ENCODE measurements at regions not wholly inside any gene's neighbourhood (a gene's known extent, or its start where the extent isn't known, plus 50 kb on each side); places are given as distances from the start of the nearest gene placed in this dataset.
A peak's percentile ranks its signal among the peaks of the same experiment; 100 is the strongest.

DNA sequence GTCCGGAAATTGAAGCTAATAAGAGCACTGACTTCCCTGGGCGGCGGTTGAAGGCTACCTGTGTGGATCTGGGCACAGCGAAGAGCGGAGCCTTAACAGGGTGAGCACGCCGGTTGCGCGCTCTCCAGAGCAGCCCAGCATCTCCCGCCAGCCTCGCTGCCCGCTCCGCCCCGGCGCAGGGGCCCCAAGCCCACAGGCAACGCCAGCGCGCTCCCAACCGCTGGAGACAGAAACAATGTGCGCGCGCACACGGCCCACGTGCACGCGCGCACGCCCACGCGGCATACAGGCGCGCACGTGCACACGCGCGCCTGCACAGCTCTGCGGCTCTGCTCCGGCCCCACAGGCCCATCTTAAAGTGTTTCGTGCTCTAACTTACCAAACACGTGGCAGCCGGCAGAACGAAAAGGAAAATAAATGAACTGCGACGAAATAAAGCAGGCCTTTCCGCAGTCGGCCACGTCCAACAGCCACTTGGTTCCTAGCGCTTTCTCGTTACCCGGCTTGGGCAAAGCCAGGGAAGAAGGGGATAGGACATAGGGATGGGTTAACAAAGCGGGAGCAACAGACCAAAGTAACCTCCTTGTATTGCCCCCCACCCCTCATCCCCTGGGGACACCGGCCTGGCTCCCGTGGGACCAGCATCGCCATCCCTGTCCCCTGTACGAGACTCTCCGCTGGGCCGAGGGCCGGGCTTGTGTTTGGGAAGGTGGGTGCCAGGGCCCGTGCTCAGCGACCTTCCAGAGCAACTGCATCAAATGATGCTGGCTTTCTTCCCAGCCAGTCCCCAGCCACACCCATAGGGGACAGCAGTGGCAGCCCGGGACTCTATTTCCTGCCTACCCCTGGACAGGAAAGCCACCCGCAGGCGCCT lies 203.7 kb downstream of the ABHD5 start:
- peak; percentile 69 for DNase-seq (ENCODE audit: low read depth)

DNA sequence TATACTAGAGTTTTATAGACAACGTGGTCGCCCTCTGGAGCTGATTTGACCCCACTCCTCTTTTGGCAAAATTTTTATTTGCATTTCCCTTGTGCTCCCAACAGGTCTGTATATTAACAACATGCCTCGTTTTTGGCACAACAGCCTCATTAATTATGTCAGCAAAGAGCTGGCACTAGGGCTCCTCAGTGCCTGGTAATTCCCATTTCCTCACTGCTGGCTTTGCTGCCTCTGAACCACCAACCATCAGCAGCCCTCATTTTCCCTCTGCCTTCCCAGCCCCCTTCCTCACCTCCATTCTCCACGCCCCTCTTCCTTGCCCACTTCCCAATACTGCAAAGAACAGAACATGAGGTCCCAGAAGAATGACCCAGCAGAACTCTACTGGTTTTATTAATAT lies 204.8 kb downstream of the ABHD5 start:
- DNase-seq (ENCODE audit: low read depth): no peak

DNA sequence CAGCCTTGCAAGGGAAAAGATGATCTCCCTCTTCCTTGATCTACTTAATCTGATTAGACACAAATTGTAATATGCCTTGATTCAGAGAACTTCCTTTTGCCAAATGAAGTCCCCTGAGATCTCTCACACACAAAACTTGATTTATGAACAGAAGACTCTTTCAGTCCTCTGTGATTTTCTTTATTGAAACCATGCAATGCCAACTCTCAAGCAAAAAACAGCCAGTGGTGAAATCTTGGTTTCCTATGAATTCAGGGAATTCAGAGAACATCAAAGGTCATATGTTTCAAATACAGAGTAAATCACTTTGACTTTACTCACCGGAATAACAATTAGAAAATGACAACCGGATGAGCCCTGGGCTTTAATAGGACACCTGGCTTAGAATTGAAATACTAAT lies 211.7 kb downstream of the ABHD5 start:
- no peak for DNase-seq (ENCODE audit: low read depth)

DNA sequence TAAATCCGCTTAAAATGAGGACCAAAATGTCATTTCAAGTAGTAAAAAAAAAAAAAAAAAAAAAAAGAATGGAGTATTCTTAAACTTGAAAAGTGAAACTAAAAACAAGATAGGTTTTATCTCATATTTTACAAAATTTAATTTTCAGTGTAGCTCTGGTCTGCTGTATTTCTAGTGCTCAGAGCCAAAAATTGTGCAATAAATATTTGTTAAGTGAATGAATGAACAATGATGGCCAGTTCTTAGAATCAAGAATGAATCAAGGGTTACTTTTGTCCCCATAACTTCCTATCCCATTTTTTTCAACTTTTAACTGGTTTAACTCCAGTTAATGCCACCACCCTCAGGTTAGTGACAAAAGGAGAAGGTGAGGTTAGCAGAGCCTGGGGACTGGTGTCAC lies 214.4 kb downstream of the ABHD5 start:
- DNase-seq (ENCODE audit: low read depth): no peak

DNA sequence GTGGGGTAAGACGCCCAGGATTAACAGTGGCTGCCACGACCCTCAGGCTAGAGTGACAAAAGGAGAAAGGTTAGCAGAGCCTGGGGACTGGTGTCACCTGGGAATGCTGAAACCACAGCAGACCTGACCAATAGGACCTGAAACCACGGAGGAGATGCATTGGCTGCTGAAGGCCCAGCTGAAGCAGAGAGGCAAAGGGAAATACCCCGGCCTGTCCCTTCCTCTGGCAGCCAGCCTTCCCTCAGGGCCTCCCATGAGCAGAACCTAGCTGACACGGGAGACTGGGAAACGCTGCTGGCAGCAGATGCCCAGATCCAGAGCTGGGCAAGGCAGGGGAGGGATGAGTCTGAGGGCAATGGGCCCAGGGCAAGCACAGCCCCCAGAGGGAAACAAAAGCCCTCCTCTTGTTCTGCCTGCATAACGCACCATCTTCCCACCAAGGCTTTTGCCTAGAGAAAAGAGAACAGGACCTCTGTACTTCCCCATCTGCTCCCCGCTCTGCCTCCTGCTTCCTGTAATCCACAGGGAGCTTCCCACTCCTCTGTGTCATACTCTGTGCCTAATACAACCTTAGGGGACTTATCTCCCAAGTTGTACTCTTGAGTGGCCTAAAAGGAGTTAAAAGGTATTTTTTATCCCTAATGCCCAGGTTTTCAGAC lies 216.2 kb downstream of the ABHD5 start:
- DNase-seq (ENCODE audit: low read depth): no peak

DNA sequence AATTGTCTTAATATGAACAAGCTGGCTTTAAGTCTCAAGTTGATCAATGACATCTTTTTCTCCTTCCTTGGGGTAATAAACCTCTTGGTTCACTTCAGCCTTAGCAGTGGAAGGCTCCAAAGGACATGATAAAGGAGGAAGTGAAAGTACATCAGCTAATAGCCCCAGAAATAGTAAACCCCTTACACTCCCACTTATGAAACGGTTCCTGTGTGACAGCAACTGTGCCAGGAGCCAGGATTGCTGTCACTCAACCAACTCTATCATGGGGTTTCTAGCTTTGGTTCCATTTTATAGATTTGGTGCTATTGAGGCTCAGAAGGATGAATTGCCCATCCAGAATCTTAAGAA lies 216.7 kb downstream of the ABHD5 start:
- no peak for DNase-seq (ENCODE audit: low read depth)

DNA sequence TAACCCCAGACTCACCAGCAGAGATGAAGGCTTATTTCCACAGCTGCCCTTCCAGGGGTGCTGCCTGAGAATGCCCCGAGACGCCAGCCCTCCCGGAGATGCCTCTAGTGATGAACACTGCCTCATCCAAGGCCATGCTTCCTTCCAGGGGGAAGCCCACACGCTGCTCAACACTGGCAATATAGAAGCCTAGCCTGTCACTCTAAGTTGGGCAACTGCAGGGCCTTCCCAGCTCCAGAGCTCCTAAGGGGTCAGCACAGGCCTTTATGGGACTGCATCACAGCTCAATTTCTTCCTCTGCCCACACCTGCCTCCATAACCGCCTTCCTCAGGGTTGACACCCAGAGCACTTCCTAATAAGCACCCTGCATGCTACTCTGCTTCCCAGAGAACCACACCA lies 217.7 kb downstream of the ABHD5 start:
- no peak for DNase-seq (ENCODE audit: low read depth)

DNA sequence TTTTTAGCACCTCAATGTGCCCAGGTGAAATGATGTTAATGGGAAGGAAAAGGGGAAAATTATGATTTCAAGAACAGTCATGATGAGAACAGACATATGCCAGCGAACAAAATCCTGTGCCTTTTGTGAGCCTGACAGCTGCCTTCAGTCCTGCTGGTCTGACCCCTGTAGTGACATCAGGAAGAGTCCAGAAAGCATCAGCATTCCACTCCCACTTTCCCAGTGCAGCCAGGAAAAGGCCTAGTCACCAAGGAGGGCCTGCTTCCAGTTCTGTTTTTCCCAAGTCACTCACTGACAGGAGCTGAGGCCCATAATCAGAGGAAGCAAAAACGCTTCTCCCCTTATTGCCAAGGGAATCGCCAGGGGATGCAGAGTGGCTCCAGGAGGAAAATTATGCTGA lies 218.4 kb downstream of the ABHD5 start:
- DNase-seq (ENCODE audit: low read depth): no peak

DNA sequence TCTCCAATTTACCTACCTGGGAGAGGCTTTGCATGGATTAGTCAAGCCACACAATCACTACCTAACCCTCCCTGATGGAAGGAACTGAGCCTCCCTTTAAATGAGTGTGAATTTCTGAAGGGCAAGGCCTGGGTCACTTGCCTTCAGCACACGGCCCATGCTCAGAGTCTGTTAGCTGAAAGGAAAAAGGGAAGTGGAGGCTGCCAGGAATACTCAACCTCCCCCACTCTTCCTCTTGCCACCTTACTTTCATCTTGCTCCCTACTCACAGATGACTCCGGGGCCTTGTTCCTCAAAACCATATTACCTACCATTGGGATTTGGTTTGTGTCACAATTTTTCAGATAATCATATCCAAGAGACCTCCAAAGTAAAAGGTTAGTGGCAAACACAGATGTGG lies 220.0 kb downstream of the ABHD5 start:
- no peak for DNase-seq (ENCODE audit: low read depth)

DNA sequence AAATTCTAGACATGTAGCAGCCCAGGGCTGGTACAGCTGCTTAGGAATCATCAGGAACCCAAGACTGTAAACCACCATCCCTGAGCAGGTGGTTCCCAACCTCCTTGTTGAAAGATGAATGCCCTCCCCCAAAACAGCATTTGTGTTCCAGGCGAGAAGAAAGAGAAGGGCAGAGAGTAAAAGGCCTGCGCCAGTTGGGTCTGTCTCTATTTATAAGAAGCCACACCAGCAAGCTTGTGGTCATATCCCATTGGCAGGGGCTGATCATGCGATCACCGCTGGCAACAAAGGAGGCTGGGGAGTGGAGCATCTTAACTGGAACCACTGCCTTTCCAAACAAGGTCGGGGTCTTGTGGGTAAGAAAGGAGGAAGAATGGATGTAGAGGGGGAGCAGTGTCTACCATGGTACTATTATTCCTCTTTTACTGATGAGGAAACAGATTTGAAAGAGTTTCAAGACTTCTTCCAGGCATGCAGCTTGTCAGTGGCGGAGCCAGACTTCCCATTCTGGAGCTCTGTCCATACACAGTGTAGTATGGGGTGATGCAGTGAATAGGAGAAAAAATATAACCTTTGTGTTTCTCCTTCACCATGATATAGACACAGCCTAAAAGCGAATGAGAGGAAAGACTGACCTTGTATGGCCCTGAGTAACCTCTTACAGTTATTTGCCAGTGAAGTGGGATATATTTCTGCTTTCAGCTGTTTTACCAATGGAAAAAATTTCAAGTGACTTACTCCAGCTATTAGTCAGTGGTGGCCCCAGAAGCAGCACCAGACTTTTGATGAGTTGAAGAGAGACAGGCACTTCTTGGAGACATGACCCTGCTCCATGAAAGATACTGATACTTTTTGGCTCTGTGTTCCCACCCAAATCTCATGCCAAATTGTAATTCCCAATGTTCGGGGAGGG lies 222.6 kb downstream of the ABHD5 start:
- DNase-seq (ENCODE audit: low read depth): no peak

DNA sequence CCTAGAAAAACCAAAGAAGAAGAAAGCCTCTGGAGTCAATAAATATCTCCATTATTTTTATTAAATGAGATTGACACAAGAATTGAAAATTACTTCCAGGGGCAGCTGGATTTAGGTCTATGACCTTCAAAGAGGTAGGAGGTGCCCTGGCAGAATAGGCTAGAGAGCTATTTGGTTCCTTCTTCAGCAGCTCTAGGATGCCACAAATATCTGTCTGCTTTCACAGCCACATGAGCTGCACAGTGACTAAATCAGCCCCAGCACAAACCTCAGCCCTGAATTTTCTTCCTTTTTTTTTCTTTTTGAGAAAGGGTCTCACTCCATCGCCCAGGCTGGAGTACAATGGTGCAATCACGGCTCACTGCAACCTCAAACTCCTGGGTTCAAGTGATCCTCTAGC lies 223.5 kb downstream of the ABHD5 start:
- no peak for DNase-seq (ENCODE audit: low read depth)

DNA sequence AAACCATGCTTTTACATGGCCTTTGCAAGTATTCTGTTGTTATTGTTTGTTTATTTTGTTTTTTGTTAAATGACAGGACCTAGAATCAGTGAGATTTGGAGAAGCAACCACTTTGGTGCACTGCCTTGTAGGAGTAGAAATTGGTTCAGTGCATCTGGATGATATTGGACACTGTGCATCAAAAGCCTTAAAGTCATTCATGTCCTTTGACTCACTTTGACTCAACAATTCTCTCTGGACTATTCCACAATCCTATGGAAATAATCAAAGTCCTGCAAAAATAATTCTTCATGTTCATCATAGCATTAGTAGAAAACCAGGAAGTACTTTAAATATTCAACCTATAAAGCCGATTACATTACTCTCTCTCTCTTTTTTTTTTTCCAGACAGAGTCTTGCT lies 224.8 kb downstream of the ABHD5 start:
- no peak for DNase-seq (ENCODE audit: low read depth)

DNA sequence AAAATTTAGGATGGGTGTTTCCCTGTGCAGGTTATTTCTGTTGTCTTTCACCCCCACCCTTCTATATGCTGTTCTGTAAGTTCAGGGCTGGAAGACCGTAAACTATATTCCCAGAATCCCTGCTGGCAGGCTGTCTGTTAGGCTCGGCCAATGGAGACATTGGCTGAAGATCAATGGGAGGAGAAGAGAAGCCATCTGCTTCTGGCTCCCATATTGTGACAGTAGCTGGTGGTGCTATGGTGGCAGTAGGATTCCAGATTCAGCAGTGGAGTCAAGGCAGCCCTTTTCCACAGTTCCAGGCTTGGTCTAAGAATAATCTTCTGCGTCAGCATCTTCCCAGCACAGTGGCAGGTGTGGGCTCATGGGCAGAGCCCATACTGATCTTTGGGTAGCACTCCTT lies 226.6 kb downstream of the ABHD5 start:
- no peak for DNase-seq (ENCODE audit: low read depth)

DNA sequence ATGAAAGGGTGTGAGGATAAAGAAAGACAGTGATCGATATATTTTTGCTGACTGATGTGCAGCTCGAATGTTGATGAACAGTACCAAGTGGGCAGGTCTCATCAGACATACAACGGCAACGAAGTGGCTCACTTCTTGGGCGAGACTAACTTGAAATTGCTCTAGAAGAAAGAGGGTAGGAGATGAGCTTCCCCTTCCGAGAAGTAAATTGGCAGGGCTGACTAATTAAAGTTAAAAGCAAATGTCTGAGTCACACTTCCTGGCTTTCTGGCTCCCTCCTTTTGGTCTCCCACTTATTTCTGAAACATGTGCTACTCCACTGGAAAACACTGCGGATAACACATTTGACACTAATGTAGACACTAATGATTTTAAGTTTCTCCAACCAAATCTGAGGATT lies 228.3 kb downstream of the ABHD5 start:
- DNase-seq (ENCODE audit: low read depth): peak; percentile 64

DNA sequence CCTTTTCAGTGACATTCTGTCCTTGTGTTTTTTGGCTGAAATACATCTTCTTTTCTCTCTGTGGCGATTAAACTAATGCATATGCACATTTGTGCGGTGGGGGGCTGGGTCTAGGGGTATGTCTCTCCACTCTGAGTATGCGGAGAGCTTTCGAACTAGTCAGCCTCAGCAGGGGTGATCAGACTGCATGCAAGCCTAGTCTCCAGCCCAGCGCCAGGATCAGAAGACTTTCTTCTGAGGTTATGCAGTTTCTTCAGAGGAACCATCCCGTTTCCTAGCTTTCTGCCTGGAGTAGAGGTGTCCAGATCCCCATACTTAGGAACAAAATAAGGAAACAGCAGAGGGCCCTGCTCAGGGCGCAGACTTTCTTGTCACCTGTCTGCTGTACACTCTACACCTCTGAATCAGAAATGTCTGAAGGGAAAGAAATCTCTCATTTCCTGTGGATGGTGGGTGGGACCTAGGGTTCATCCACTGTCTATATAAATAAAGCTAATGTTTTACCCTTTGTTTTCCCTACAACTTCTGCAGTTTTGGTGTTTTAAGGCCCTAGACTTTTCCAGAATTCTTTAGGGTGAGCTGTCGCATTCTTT lies 230.4 kb downstream of the ABHD5 start:
- DNase-seq (ENCODE audit: low read depth): no peak

DNA sequence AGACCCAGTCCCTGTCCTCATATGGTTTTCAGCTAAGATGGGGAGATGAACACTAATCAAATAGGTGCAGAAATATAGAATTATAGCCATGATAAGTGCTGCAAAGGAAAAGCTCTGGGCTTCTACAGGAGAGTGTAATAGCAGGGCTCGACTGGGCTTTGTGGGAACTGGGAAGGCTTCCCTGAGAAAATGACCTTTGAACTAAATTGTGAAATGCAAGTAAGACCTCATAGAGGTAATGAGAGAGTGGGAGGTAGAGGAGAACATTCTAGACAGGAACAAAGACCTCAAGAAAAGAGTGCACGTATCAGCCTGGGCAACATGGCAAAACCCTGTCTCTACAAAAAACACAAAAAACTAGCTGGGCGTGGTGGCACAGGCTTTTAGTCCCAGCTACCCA lies 231.6 kb downstream of the ABHD5 start:
- no peak for DNase-seq (ENCODE audit: low read depth)

DNA sequence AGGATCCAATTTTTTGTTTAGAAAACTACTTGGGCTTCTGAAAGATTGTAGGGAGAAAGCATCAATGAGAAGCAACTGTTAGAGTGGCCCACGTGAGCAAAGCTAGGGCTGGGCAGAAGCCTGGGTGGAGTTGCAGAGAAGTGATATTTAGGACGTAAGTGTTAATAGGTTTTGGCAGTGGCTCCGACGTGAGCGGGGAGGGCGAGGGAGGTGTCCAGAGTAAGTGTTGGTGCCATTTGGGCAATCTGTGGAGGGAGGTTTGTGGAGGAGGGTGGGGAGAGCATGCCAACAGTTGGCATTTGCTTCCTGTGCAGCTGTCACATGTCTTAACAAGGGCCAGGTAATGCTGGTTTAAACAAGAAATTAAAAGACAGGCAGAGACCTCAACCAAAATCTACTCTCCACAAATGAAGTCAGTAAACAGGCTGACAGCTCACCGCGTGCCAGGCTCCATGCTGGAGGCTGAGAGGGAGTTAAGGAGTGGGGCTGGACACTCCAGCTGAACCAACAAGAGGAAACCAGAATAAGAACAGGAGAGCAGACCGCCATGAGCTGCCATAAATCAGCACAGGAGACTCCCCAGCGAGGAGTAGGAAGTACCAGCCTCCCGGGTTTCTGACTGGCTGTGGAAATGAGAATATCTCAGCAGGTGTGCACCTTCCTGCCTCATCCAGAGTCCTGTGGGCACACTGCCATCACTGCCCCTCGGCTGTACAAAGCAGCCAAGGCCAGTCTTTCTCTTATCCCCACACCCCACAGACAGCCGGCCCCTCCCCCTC lies 232.6 kb downstream of the ABHD5 start:
- DNase-seq (ENCODE audit: low read depth): no peak

DNA sequence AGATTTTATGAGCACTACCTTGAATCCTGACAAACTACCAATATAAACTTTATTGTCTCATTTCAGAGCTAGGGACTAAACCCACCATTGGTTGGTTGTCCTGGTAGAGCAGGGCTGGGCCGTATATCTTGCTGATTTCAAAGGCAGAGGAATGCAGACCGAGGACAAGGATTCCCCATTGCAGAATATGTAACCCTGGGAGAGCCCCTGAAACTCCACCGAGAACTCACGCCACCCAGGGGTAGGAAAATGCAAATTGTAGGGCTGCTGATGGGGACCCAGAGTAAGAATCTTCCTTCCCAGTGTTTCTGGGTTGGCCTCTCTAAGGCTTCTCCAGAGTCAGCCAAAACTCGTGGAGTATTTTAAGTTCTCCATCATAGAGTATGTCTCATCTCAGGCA lies 235.3 kb downstream of the ABHD5 start:
- no peak for DNase-seq (ENCODE audit: low read depth)

DNA sequence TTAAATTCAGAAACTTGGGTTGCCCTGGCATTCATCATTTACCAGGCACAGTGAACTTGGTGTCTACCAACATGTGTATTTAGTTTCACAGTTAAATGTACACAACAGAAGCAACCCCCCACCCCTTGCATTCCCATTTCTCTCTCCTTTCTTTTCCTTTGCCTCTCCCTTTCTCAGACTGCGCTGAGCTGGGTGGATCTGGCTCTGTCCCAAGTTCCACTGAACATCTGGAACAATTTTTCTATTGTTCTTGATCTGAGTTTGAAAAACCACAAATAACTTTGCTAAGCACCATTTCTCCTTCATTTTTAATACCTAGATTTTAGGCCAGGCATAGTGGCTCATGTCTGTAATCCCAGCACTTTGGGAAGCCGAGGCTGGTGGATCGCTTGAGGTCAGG lies 242.2 kb downstream of the ABHD5 start:
- DNase-seq (ENCODE audit: low read depth): no peak

DNA sequence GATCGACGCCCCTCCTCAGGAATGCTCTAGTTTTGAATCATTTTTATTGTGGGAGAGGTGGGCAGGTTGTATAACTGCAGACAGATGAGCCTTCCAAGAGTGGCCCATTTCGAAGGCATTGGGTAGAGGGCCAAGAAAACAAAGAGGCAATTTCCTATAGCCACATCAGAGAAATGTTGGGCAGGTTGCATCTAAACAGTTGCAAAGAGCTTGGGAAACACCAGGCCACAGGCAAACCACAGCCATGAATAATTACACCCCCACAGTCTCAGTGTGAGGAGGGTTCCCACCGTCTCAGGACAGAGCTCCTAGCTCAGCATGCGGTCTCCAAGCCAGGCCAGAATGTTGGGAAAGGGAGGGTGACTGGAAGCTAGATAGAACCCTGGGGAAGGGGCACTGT lies 257.3 kb downstream of the ABHD5 start:
- peak; percentile 49 for DNase-seq (ENCODE audit: low read depth)

DNA sequence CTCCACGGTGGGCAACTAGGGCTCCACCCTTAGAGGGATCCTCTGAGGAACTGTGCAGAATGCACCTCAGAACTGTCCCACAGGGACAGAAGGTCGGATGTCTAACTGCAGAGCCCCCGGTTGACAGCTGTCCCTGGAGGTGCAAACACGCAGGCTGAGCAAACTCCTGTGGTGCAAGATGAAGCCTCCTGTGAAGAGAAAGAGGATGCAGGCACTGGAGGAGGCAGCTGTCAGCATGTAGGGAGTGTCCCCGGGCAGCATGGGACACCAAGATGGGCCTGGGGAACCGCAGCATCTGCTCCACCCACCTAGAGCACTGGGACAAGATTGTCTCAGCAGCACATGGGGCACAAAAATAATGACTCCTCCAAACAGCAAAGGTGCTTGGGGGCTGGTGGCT lies 258.9 kb downstream of the ABHD5 start:
- no peak for DNase-seq (ENCODE audit: low read depth)

Measured in M059J (cell line).